ENCODE measurements at regions not wholly inside any gene's neighbourhood (a gene's known extent, or its start where the extent isn't known, plus 50 kb on each side); places are given as distances from the start of the nearest gene placed in this dataset.

- Mint-ChIP-seq H3K36me3 (ENCODE audit: low read depth) (no peaks in the 10 kb centered on the region), H3K4me1 (peaks cover 17% of the 10 kb centered on the region), H3K4me3 (no peak overlapping the region), H3K27ac (no peak overlapping the region), H3K9me3 (no peaks in the 10 kb centered on the region), H3K27me3 (ENCODE audit: insufficient read depth, low read depth, poor library complexity) (no peaks in the 10 kb centered on the region)
- no peaks in the 10 kb centered on the region for H3K9me2 ChIP-seq (ENCODE audit: insufficient read depth)
- no peaks in the 10 kb centered on the region for H3K79me2 ChIP-seq (replicated peaks; ENCODE audit: insufficient read depth)
- H3K4me1 ChIP-seq (ENCODE audit: insufficient read depth): peaks cover 32% of the 10 kb centered on the region
- H3F3A ChIP-seq (replicated peaks; ENCODE audit: low read depth): no peaks in the 10 kb centered on the region
- TF ChIP-seq EZH2phosphoT487 (IDR thresholded peaks at IDR 0.05; ENCODE audit: unreplicated experiment) (no peak), REST (IDR thresholded peaks at IDR 0.05; ENCODE audit: unreplicated experiment) (no peak), EZH2 (IDR thresholded peaks at IDR 0.05; ENCODE audit: low read depth, unreplicated experiment) (no peak), STAT1 (IDR thresholded peaks at IDR 0.05; ENCODE audit: unreplicated experiment) (no peak), JUNB (IDR thresholded peaks at IDR 0.05; ENCODE audit: unreplicated experiment) (no peak), ZNF462 (CRISPR knock-in tag; IDR thresholded peaks at IDR 0.05) (no peak), CTCF (conservative IDR thresholded peaks at IDR 0.05; ENCODE audit: low read depth in 2 of 2) (no peak), ZNF114 (CRISPR knock-in tag; IDR thresholded peaks at IDR 0.05) (no peak), POLR2AphosphoS5 (IDR thresholded peaks at IDR 0.05; ENCODE audit: low read depth) (no peak), ETS1 (IDR thresholded peaks at IDR 0.05) (no peak), NANOG (IDR thresholded peaks at IDR 0.05; ENCODE audit: borderline replicate concordance) (no peak), CREB1 (CRISPR knock-in tag; IDR thresholded peaks at IDR 0.05; ENCODE audit: low read depth) (no peak)
- no peak overlapping the region for H3K27ac ChIP-seq (ENCODE audit: low read depth)
- no peak for ATAC-seq
- no peaks in the 10 kb centered on the region for H3K27me3 ChIP-seq (ENCODE audit: insufficient read depth)
- no peak for DNase-seq (ENCODE audit: low spot score)
- no peak overlapping the region for H3K4me3 ChIP-seq
- H2AFZ ChIP-seq: no peak overlapping the region
- no peaks in the 10 kb centered on the region for H4K20me1 ChIP-seq (replicated peaks; ENCODE audit: insufficient read depth)
- H3K4me2 ChIP-seq: no peak overlapping the region
- no peaks in the 10 kb centered on the region for H3K36me3 ChIP-seq (ENCODE audit: insufficient read depth)
These were observed 193.8 kb upstream of the GOLIM4 start for GRCh38 chr3:168289471-168290008.

Measured in GM23338 (cell line).